HCT116 (cell line): ENCODE measurements at regions not wholly inside any gene's neighbourhood (a gene's known extent, or its start where the extent isn't known, plus 50 kb on each side); places are given as distances from the start of the nearest gene placed in this dataset.

ENCODE experiments used
- ATAC-seq: fragments of 200-7000 bp; cut with Tn5 transposase; 2 replicates; pipeline ENCODE4 v1.9.1; 2020; ENCODE audit warnings: mild to moderate bottlenecking, moderate library complexity
- BruUV-seq: library from RNA; stranded (reverse); fragments of 400-500 nt; replicated peaks from 2 replicates; lab custom pipeline; 2021; lab: Mats Ljungman, UMichigan
- CTCF ChIA-PET: fragments of 300-600 bp; sonication (Branson Sonifier 250); formaldehyde crosslinking; loops from one replicate; lab custom pipeline; 2021; ENCODE audit warnings: antibody characterized with exemption; lab: Charles Lee
- POLR2A ChIA-PET: fragments of 300-600, 350-600 bp; sonication (Branson Sonifier 250); formaldehyde crosslinking; loops from one replicate; lab custom pipeline; 2021; ENCODE audit warnings: antibody characterized with exemption; lab: Charles Lee
- RAD21 ChIA-PET, 2 experiments: fragments of 300-600 bp; sonication (Branson Sonifier 250); formaldehyde crosslinking; loops; one replicate each; lab custom pipeline; 2023; ENCODE audit warnings: low total read pairs in 2 of 2; ENCODE audit not compliant: uncharacterized antibody in 2 of 2, unreplicated experiment in 2 of 2, low non-redundant PET in 1 of 2; lab: Charles Lee
- DNase-seq: peaks from one replicate; pipeline ENCODE4 v3.0.0-alpha.2; 2010; ENCODE audit warnings: low read depth, low spot score
- H2AFZ ChIP-seq: fragments of 200-600 bp; shearing (Covaris generic), sonication (generic); 2 replicates; pipeline ENCODE4 v1.6.1; 2017; ENCODE audit warnings: low read depth, mixed run types, mixed read lengths, antibody characterized with exemption, low read length; ENCODE audit not compliant: poor library complexity, severe bottlenecking
- H3K27ac ChIP-seq: 2 replicates; pipeline ENCODE4 v1.5.1; 2012; ENCODE audit warnings: low read depth, low read length
- H3K27me3 ChIP-seq: fragments of 200-600 bp; sonication (generic); 2 replicates; pipeline ENCODE4 v1.6.1; 2016; ENCODE audit warnings: mixed run types, low read length, mixed read lengths; ENCODE audit not compliant: insufficient read depth
- H3K36me3 ChIP-seq, 2 experiments: fragments of 200-500 bp in 1 of 2; fragments of 200-600 bp in 1 of 2; sonication (Bioruptor generic) in 1 of 2; sonication (generic) in 1 of 2; 2 replicates each; pipeline versions ENCODE4 v1.5.1 to v1.6.1; 2014 to 2016; ENCODE audit warnings: low read length in 2 of 2, inconsistent platforms in 1 of 2, mixed read lengths in 1 of 2, mixed run types in 1 of 2; ENCODE audit not compliant: insufficient read depth in 2 of 2, control insufficient read depth in 1 of 2
- H3K4me1 ChIP-seq, 2 experiments: fragments of 200-600 bp in 1 of 2; sonication (generic) in 1 of 2; 2 replicates each; pipeline versions ENCODE4 v1.5.1 to v1.6.1; 2012 to 2017; ENCODE audit warnings: low read length in 2 of 2, inconsistent platforms in 1 of 2, mild to moderate bottlenecking in 1 of 2, mixed read lengths in 1 of 2, mixed run types in 1 of 2, moderate library complexity in 1 of 2; ENCODE audit not compliant: insufficient read depth in 2 of 2, control insufficient read depth in 1 of 2
- H3K4me2 ChIP-seq: fragments of 200-600 bp; sonication (generic); 2 replicates; pipeline ENCODE4 v1.6.1; 2017; ENCODE audit warnings: mixed run types, low read length, mixed read lengths
- H3K4me3 ChIP-seq, 2 experiments: fragments of 200-600 bp in 1 of 2; sonication (generic) in 1 of 2; replicated peaks in 1 of 2; 2 replicates each; pipeline ENCODE4 v1.5.1; 2011 to 2016; ENCODE audit warnings: low read length in 2 of 2, control low read depth in 1 of 2, low read depth in 1 of 2, mild to moderate bottlenecking in 1 of 2, mixed read lengths in 1 of 2, mixed run types in 1 of 2
- H3K79me2 ChIP-seq: fragments of 200-600 bp; sonication (generic); 2 replicates; pipeline ENCODE4 v1.6.1; 2017; ENCODE audit warnings: mild to moderate bottlenecking, mixed run types, low read length, moderate library complexity, mixed read lengths; ENCODE audit not compliant: insufficient read depth
- H3K9ac ChIP-seq: fragments of 200-600 bp; sonication (generic); 2 replicates; pipeline ENCODE4 v1.6.1; 2016; ENCODE audit warnings: low read length, mixed read lengths
- H3K9me2 ChIP-seq: fragments of 200-600 bp; sonication (generic), shearing (Covaris generic); 2 replicates; pipeline ENCODE4 v1.6.1; 2017; ENCODE audit warnings: mixed run types, mild to moderate bottlenecking, moderate library complexity; ENCODE audit not compliant: insufficient read depth
- H3K9me3 ChIP-seq, 2 experiments: fragments of 200-500 bp in 1 of 2; fragments of 200-600 bp in 1 of 2; sonication (Bioruptor generic) in 1 of 2; sonication (generic) in 1 of 2; 2 replicates each; pipeline ENCODE4 v1.6.1; 2014 to 2017; ENCODE audit warnings: low read length in 2 of 2, mixed read lengths in 2 of 2, inconsistent platforms in 1 of 2, low read depth in 1 of 2, mild to moderate bottlenecking in 1 of 2, mixed run types in 1 of 2, moderate library complexity in 1 of 2; ENCODE audit not compliant: control insufficient read depth in 1 of 2, insufficient read depth in 1 of 2
- H4K20me1 ChIP-seq: fragments of 200-600 bp; sonication (generic), shearing (Covaris generic); 2 replicates; pipeline ENCODE4 v1.6.1; 2017; ENCODE audit warnings: mixed run types, mild to moderate bottlenecking, moderate library complexity; ENCODE audit not compliant: insufficient read depth
- CBX3 ChIP-seq: IDR thresholded peaks from 2 replicates; pipeline ENCODE4 v1.6.1; 2012; ENCODE audit warnings: low read depth
- CEBPB ChIP-seq: IDR thresholded peaks from 2 replicates; pipeline ENCODE4 v1.6.1; 2012; ENCODE audit warnings: low read depth
- EGR1 ChIP-seq: IDR thresholded peaks from 2 replicates; pipeline ENCODE4 v1.6.1; 2012; ENCODE audit warnings: low read depth
- ELF1 ChIP-seq: IDR thresholded peaks from 2 replicates; pipeline ENCODE4 v1.6.1; 2012; ENCODE audit warnings: low read depth, borderline replicate concordance
- EZH2 ChIP-seq: fragments of 200-600 bp; sonication (generic); IDR thresholded peaks from 2 replicates; pipeline ENCODE4 v1.6.1; 2017; ENCODE audit warnings: antibody characterized with exemption, mixed run types
- EZH2phosphoT487 ChIP-seq: fragments of 200-600 bp; IDR thresholded peaks from 2 replicates; pipeline ENCODE4 v1.6.1; 2018; ENCODE audit warnings: antibody characterized with exemption, borderline replicate concordance
- POLR2A ChIP-seq: IDR thresholded peaks from 2 replicates; pipeline ENCODE4 v1.7.0; 2011; ENCODE audit warnings: borderline replicate concordance; ENCODE audit not compliant: insufficient read depth, insufficient read length; ENCODE audit errors: extremely low read depth
- RAD21 ChIP-seq: IDR thresholded peaks from 2 replicates; pipeline ENCODE4 v1.6.1; 2012; ENCODE audit warnings: low read depth, mild to moderate bottlenecking
- SIN3A ChIP-seq: IDR thresholded peaks from 2 replicates; pipeline ENCODE4 v1.6.1; 2012; ENCODE audit warnings: low read depth
- SP1 ChIP-seq: IDR thresholded peaks from 2 replicates; pipeline ENCODE4 v1.6.1; 2012; ENCODE audit warnings: low read depth
- SRF ChIP-seq: IDR thresholded peaks from 2 replicates; pipeline ENCODE4 v1.6.1; 2012; ENCODE audit warnings: low read depth
- TCF7L2 ChIP-seq: IDR thresholded peaks from 2 replicates; pipeline ENCODE4 v1.7.0; 2011; ENCODE audit warnings: borderline replicate concordance, inconsistent platforms; ENCODE audit not compliant: insufficient read depth, insufficient read length; ENCODE audit errors: extremely low read depth
- YY1 ChIP-seq: IDR thresholded peaks from 2 replicates; pipeline ENCODE4 v1.6.1; 2011; ENCODE audit warnings: low read length, low read depth, moderate library complexity, mild to moderate bottlenecking; ENCODE audit not compliant: insufficient replicate concordance; ENCODE audit errors: extremely low read depth
- ZFX ChIP-seq: fragments of 450-650 bp; IDR thresholded peaks from 2 replicates; pipeline ENCODE4 v1.6.1; 2017
- ZNF274 ChIP-seq: fragments of 200-500 bp; sonication (Bioruptor generic); IDR thresholded peaks from 2 replicates; pipeline ENCODE4 v1.6.1; 2014; ENCODE audit warnings: mild to moderate bottlenecking, low read depth, low read length, inconsistent platforms
- intact Hi-C: fragments of 100-400 bp; cut with micrococcal nuclease; formaldehyde crosslinking; loops from 2 replicates; pipeline ENCODE4 v1.10.0; 2022
- TF ChIP-seq, protein P1 (sequence below): IDR thresholded peaks from 2 replicates; pipeline ENCODE4 v1.6.1; 2012; ENCODE audit warnings: low read depth
- TF ChIP-seq, protein P2 (sequence below), 3 experiments: fragments of 200-600 bp in 1 of 3; sonication (generic) in 1 of 3; IDR thresholded peaks in 2 of 3; conservative IDR thresholded peaks in 1 of 3; 2 replicates each; pipeline ENCODE4 v1.5.1; 2012 to 2017; ENCODE audit warnings: low read depth in 2 of 3, low read length in 2 of 3, antibody characterized with exemption in 1 of 3, borderline replicate concordance in 1 of 3, control low read depth in 1 of 3, mild to moderate bottlenecking in 1 of 3, mixed read lengths in 1 of 3, mixed run types in 1 of 3, moderate library complexity in 1 of 3; ENCODE audit not compliant: insufficient read depth in 1 of 3
- TF ChIP-seq, protein P3 (sequence below): IDR thresholded peaks from 2 replicates; pipeline ENCODE4 v1.6.1; 2011; ENCODE audit warnings: mild to moderate bottlenecking, low read length, moderate library complexity; ENCODE audit not compliant: insufficient replicate concordance; ENCODE audit errors: extremely low read depth

DNA sequence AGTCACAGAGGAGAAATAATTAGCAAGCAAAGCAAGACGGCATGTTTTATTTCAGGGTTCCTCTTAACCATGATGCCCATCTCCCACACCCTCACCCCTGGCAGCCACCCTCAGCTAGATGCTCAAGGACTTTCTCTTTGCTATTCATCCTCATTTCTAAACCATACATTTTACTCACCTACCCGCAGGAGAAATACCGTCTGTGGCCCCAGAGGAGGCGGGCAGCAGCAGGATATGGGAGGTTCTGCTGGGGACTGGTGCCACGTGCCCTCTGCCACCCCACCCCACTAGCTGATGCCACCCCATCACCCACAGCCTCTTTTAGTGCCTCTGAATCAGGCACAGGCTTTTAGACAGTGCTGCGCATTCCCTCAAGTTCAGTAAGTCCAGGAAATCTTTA is 168.7 kb upstream of the ITGB1 start:
- RAD21 ChIA-PET = no interaction called here
- DNase-seq = no peak
- Histone ChIP-seq H3K4me1 (peaks cover 0 to 7% of the 10 kb centered on the region in 2 experiments; a peak in 1 of 4 replicates), H3K36me3 (no peaks in the 10 kb centered on the region), H3K9ac (no peak overlapping the region), H3K9me2 (no peaks in the 10 kb centered on the region), H3K9me3 (no peaks in the 10 kb centered on the region), H3K27me3 (no peaks in the 10 kb centered on the region), H4K20me1 (no peaks in the 10 kb centered on the region), H3K27ac (no peak overlapping the region), H3K79me2 (no peaks in the 10 kb centered on the region), H2AFZ (no peak overlapping the region), H3K4me3 (no peak overlapping the region), H3K4me2 (no peak overlapping the region)
- POLR2A ChIA-PET = interaction anchor here (0.6 to 1.9 kb wide), 2 partner anchors 10 to 1176 kb away, joined by 3 to 5 read pairs; no protein-coding TSS in a partner anchor
- no TSS peak for BruUV-seq
- CTCF ChIA-PET = interaction anchor here (1.6 kb wide), 1 partner anchor 11 kb away, joined by 7 read pairs; no protein-coding TSS in a partner anchor
- no peak for TF ChIP-seq SP1
- TF ChIP-seq POLR2A = no peak
- no peak for TF ChIP-seq SRF
- TF ChIP-seq CEBPB = no peak
- no peak for TF ChIP-seq RAD21
- TF ChIP-seq, protein P1, sequence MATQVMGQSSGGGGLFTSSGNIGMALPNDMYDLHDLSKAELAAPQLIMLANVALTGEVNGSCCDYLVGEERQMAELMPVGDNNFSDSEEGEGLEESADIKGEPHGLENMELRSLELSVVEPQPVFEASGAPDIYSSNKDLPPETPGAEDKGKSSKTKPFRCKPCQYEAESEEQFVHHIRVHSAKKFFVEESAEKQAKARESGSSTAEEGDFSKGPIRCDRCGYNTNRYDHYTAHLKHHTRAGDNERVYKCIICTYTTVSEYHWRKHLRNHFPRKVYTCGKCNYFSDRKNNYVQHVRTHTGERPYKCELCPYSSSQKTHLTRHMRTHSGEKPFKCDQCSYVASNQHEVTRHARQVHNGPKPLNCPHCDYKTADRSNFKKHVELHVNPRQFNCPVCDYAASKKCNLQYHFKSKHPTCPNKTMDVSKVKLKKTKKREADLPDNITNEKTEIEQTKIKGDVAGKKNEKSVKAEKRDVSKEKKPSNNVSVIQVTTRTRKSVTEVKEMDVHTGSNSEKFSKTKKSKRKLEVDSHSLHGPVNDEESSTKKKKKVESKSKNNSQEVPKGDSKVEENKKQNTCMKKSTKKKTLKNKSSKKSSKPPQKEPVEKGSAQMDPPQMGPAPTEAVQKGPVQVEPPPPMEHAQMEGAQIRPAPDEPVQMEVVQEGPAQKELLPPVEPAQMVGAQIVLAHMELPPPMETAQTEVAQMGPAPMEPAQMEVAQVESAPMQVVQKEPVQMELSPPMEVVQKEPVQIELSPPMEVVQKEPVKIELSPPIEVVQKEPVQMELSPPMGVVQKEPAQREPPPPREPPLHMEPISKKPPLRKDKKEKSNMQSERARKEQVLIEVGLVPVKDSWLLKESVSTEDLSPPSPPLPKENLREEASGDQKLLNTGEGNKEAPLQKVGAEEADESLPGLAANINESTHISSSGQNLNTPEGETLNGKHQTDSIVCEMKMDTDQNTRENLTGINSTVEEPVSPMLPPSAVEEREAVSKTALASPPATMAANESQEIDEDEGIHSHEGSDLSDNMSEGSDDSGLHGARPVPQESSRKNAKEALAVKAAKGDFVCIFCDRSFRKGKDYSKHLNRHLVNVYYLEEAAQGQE = no peak
- TF ChIP-seq YY1 = no peak
- no peak for TF ChIP-seq ZFX
- TF ChIP-seq ZNF274 = no peak
- TF ChIP-seq EGR1 = no peak
- no peak for TF ChIP-seq EZH2
- TF ChIP-seq SIN3A = no peak
- TF ChIP-seq EZH2phosphoT487 = no peak
- no peak for TF ChIP-seq CBX3
- TF ChIP-seq, protein P2, sequence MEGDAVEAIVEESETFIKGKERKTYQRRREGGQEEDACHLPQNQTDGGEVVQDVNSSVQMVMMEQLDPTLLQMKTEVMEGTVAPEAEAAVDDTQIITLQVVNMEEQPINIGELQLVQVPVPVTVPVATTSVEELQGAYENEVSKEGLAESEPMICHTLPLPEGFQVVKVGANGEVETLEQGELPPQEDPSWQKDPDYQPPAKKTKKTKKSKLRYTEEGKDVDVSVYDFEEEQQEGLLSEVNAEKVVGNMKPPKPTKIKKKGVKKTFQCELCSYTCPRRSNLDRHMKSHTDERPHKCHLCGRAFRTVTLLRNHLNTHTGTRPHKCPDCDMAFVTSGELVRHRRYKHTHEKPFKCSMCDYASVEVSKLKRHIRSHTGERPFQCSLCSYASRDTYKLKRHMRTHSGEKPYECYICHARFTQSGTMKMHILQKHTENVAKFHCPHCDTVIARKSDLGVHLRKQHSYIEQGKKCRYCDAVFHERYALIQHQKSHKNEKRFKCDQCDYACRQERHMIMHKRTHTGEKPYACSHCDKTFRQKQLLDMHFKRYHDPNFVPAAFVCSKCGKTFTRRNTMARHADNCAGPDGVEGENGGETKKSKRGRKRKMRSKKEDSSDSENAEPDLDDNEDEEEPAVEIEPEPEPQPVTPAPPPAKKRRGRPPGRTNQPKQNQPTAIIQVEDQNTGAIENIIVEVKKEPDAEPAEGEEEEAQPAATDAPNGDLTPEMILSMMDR (IDR thresholded peaks at IDR 0.05 in 2 of 3, conservative IDR thresholded peaks at IDR 0.05 in 1 of 3; ENCODE audit: borderline replicate concordance in 1 of 3, insufficient read depth in 1 of 3, low read depth in 2 of 3, low read length in 2 of 3) = no peak
- TF ChIP-seq, protein P3, sequence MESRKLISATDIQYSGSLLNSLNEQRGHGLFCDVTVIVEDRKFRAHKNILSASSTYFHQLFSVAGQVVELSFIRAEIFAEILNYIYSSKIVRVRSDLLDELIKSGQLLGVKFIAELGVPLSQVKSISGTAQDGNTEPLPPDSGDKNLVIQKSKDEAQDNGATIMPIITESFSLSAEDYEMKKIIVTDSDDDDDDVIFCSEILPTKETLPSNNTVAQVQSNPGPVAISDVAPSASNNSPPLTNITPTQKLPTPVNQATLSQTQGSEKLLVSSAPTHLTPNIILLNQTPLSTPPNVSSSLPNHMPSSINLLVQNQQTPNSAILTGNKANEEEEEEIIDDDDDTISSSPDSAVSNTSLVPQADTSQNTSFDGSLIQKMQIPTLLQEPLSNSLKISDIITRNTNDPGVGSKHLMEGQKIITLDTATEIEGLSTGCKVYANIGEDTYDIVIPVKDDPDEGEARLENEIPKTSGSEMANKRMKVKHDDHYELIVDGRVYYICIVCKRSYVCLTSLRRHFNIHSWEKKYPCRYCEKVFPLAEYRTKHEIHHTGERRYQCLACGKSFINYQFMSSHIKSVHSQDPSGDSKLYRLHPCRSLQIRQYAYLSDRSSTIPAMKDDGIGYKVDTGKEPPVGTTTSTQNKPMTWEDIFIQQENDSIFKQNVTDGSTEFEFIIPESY = no peak
- no peak for TF ChIP-seq TCF7L2
- no peak for TF ChIP-seq ELF1
- no peak for ATAC-seq
- intact Hi-C loops = no loop called here
